ENCODE measurements at regions not wholly inside any gene's neighbourhood (a gene's known extent, or its start where the extent isn't known, plus 50 kb on each side); places are given as distances from the start of the nearest gene placed in this dataset.

DNA sequence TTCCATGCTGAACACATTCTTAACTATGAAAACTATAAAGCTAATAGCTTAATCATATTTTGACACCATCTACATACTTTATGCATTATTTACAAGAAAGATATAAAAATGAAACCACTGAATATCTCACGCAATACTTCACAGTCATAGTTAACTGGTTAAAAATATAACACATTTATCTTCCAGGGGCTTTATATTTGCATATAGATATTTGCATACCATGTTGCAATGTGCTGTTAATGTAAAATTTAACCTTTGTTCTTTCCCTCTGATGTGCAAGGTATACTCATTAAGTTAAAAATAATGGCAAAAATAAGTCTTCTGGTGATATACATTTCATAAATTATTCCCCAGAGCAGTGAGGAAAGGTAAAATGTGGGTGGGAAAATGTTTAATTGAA lies 76.9 kb upstream of the MGMT start:
- TF ChIP-seq, protein P1, sequence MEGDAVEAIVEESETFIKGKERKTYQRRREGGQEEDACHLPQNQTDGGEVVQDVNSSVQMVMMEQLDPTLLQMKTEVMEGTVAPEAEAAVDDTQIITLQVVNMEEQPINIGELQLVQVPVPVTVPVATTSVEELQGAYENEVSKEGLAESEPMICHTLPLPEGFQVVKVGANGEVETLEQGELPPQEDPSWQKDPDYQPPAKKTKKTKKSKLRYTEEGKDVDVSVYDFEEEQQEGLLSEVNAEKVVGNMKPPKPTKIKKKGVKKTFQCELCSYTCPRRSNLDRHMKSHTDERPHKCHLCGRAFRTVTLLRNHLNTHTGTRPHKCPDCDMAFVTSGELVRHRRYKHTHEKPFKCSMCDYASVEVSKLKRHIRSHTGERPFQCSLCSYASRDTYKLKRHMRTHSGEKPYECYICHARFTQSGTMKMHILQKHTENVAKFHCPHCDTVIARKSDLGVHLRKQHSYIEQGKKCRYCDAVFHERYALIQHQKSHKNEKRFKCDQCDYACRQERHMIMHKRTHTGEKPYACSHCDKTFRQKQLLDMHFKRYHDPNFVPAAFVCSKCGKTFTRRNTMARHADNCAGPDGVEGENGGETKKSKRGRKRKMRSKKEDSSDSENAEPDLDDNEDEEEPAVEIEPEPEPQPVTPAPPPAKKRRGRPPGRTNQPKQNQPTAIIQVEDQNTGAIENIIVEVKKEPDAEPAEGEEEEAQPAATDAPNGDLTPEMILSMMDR (IDR thresholded peaks at IDR 0.05): no peak
- no peak for TF ChIP-seq RCOR1 (IDR thresholded peaks at IDR 0.05; ENCODE audit: low read length)
- TF ChIP-seq POLR2AphosphoS5 (IDR thresholded peaks at IDR 0.05; ENCODE audit: low read depth, low read length): no peak
- no peak for TF ChIP-seq RAD21 (IDR thresholded peaks at IDR 0.05; ENCODE audit: low read length)
- no peak for TF ChIP-seq FOXM1 (IDR thresholded peaks at IDR 0.05; ENCODE audit: low read depth)
- no peak for TF ChIP-seq NRF1 (IDR thresholded peaks at IDR 0.05; ENCODE audit: low read depth, low read length)
- no peak for TF ChIP-seq SIN3A (IDR thresholded peaks at IDR 0.05; ENCODE audit: borderline replicate concordance, low read depth, low read length)
- TF ChIP-seq JUND (IDR thresholded peaks at IDR 0.05): no peak
- TF ChIP-seq, protein P2, sequence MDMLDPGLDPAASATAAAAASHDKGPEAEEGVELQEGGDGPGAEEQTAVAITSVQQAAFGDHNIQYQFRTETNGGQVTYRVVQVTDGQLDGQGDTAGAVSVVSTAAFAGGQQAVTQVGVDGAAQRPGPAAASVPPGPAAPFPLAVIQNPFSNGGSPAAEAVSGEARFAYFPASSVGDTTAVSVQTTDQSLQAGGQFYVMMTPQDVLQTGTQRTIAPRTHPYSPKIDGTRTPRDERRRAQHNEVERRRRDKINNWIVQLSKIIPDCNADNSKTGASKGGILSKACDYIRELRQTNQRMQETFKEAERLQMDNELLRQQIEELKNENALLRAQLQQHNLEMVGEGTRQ (IDR thresholded peaks at IDR 0.05; ENCODE audit: borderline replicate concordance, low read depth, low read length): no peak
- TF ChIP-seq, protein P3, sequence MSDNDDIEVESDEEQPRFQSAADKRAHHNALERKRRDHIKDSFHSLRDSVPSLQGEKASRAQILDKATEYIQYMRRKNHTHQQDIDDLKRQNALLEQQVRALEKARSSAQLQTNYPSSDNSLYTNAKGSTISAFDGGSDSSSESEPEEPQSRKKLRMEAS (IDR thresholded peaks at IDR 0.05; ENCODE audit: low read depth): no peak
- no peak for TF ChIP-seq SMC3 (IDR thresholded peaks at IDR 0.05; ENCODE audit: low read depth, low read length)
